Ovary (tissue), 3 donors: ENCODE measurements at regions not wholly inside any gene's neighbourhood (a gene's known extent, or its start where the extent isn't known, plus 50 kb on each side); places are given as distances from the start of the nearest gene placed in this dataset.

Experiments used
- CTCF ChIP-seq, 3 donors: fragments of 450-650 bp in 2 of 3; fragments of 200-600 bp in 1 of 3; IDR thresholded peaks; one replicate each; pipeline versions ENCODE4 v1.5.1 to v1.8.0; 2016 to 2022; ENCODE audit warnings: antibody characterized with exemption in 3 of 3, mild to moderate bottlenecking in 1 of 3
- EP300 ChIP-seq: sonication (generic); formaldehyde crosslinking; IDR thresholded peaks from one replicate; pipeline ENCODE4 v1.6.1; 2017; ENCODE audit warnings: antibody characterized with exemption
- POLR2A ChIP-seq: fragments of 450-650 bp; IDR thresholded peaks from one replicate; pipeline ENCODE4 v1.6.1; 2017; ENCODE audit warnings: antibody characterized with exemption, mild to moderate bottlenecking, moderate library complexity
- donor health status: DM: no; HTN: no; CAD: no.

- TF ChIP-seq CTCF (IDR thresholded peaks at IDR 0.05) = no peak
- TF ChIP-seq POLR2A = no peak
- no peak for TF ChIP-seq EP300
These were observed 150.4 kb upstream of the CDH19 start for GRCh38 chr18:66754335-66754734.
